ENCODE measurements at regions not wholly inside any gene's neighbourhood (a gene's known extent, or its start where the extent isn't known, plus 50 kb on each side); places are given as distances from the start of the nearest gene placed in this dataset.

- no peak for TF ChIP-seq CTCF (IDR thresholded peaks at IDR 0.05; ENCODE audit: low read depth, low read length)
- Histone ChIP-seq H3K27ac (ENCODE audit: low read depth, low read length) (no peak overlapping the region), H3K4me3 (ENCODE audit: low read depth, low read length) (no peak overlapping the region), H3K27me3 (ENCODE audit: control insufficient read depth, insufficient read depth, low read length) (no peaks in the 10 kb centered on the region), H3K9me3 (ENCODE audit: control insufficient read depth, insufficient read depth, low read length) (peaks cover 2% of the 10 kb centered on the region)
- no peak for DNase-seq (ENCODE audit: low read depth, low spot score)
- POLR2A ChIA-PET, result no interaction called here
- CTCF ChIA-PET, result no interaction called here
Observed at GRCh38 chr5:57417320-57417719, 65.3 kb downstream of the ACTBL2 start.

- DNase-seq (ENCODE audit: low read depth, low spot score), result no peak
- Histone ChIP-seq H3K27ac (ENCODE audit: low read depth, low read length) (no peak overlapping the region), H3K4me3 (ENCODE audit: low read depth, low read length) (no peak overlapping the region), H3K27me3 (ENCODE audit: control insufficient read depth, insufficient read depth, low read length) (no peaks in the 10 kb centered on the region), H3K9me3 (ENCODE audit: control insufficient read depth, insufficient read depth, low read length) (no peaks in the 10 kb centered on the region)
- CTCF ChIA-PET, result no interaction called here
- POLR2A ChIA-PET, result interaction anchor here (0.5 kb wide), 1 partner anchor 980 kb away, joined by 3 read pairs; no protein-coding TSS in a partner anchor
- TF ChIP-seq CTCF (IDR thresholded peaks at IDR 0.05; ENCODE audit: low read depth, low read length), result no peak
Observed at GRCh38 chr5:57416278-57416994, 66.2 kb downstream of the ACTBL2 start.

GRCh38 chr5:57414857-57415256, 67.8 kb downstream of the ACTBL2 start:
- no peaks in the 10 kb centered on the region for H3K9me3 ChIP-seq (ENCODE audit: control insufficient read depth, insufficient read depth, low read length)
- DNase-seq (ENCODE audit: low read depth, low spot score), result no peak
- H3K27ac ChIP-seq (ENCODE audit: low read depth, low read length), result no peak overlapping the region
- H3K4me3 ChIP-seq (ENCODE audit: low read depth, low read length), result no peak overlapping the region
- ChIA-PET CTCF (interaction anchor here (1.0 to 1.3 kb wide), 2 partner anchors 83 to 364 kb away, joined by 3 read pairs; no protein-coding TSS in a partner anchor), POLR2A (no interaction called here)
- H3K27me3 ChIP-seq (ENCODE audit: control insufficient read depth, insufficient read depth, low read length), result no peaks in the 10 kb centered on the region
- no peak for TF ChIP-seq CTCF (IDR thresholded peaks at IDR 0.05; ENCODE audit: low read depth, low read length)

GRCh38 chr5:57414191-57414590, 68.4 kb downstream of the ACTBL2 start:
- no peak for DNase-seq (ENCODE audit: low read depth, low spot score)
- Histone ChIP-seq H3K27ac (ENCODE audit: low read depth, low read length) (no peak overlapping the region), H3K4me3 (ENCODE audit: low read depth, low read length) (no peak overlapping the region), H3K9me3 (ENCODE audit: control insufficient read depth, insufficient read depth, low read length) (no peaks in the 10 kb centered on the region), H3K27me3 (ENCODE audit: control insufficient read depth, insufficient read depth, low read length) (no peaks in the 10 kb centered on the region)
- ChIA-PET CTCF (interaction anchor here (1.0 to 1.3 kb wide), 2 partner anchors 84 to 365 kb away, joined by 3 read pairs; no protein-coding TSS in a partner anchor), POLR2A (no interaction called here)
- TF ChIP-seq CTCF (IDR thresholded peaks at IDR 0.05; ENCODE audit: low read depth, low read length), result no peak

- Histone ChIP-seq H3K27ac (ENCODE audit: low read depth, low read length) (no peak overlapping the region), H3K4me3 (ENCODE audit: low read depth, low read length) (no peak overlapping the region), H3K27me3 (ENCODE audit: control insufficient read depth, insufficient read depth, low read length) (no peaks in the 10 kb centered on the region), H3K9me3 (ENCODE audit: control insufficient read depth, insufficient read depth, low read length) (no peaks in the 10 kb centered on the region)
- TF ChIP-seq CTCF (IDR thresholded peaks at IDR 0.05; ENCODE audit: low read depth, low read length), result no peak
- POLR2A ChIA-PET, result no interaction called here
- CTCF ChIA-PET, result no interaction called here
- no peak for DNase-seq (ENCODE audit: low read depth, low spot score)
Observed at GRCh38 chr5:57413145-57413544, 69.5 kb downstream of the ACTBL2 start.
